ENCODE measurements at regions not wholly inside any gene's neighbourhood (a gene's known extent, or its start where the extent isn't known, plus 50 kb on each side); places are given as distances from the start of the nearest gene placed in this dataset.
A peak's percentile ranks its signal among the peaks of the same experiment; 100 is the strongest.

DNA sequence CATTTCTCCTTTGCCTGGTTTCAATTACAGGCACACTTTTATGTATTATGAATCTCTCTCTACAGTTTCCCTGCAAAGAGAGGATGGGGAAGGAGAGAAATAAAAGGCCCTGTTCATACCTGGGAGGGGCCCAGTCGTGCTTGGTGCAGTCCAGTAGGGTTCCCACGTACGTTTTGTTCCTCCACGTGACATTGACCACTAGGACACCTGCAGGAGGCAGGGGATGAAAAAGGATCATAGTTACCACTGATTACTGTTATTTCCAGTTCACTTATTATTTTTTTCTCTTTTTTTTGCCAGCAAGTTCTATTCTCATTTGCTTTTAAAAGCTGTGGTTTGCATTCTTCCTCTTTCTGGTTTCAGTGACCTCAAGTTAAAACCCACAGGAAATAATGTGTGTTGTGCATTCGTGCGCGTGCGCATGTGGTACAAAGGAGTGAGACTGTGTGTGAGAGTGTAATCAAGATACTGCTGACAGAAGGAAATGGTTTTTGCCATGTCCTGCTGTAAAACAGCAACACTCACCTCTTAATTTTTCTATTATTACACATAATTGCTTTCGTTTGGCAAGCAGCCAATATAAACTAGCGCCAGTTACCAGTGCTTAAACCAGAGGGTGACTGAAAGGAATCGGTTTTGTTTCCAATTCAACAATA, 96.8 kb downstream of the ZNF608 start (continued):
- TF ChIP-seq ZNF529 (tag by site-specific recombination; IDR thresholded peaks at IDR 0.05; ENCODE audit: insufficient replicate concordance) (no peak), ZNF561 (tag by site-specific recombination; IDR thresholded peaks at IDR 0.05; ENCODE audit: borderline replicate concordance) (peak; percentile 90), KLF8 (tag by site-specific recombination; IDR thresholded peaks at IDR 0.05) (0 out of 2 replicates have a peak, but pooled peaks have one; percentile 13), ZNF549 (tag by site-specific recombination; IDR thresholded peaks at IDR 0.05) (peak; percentile 59; the same call in 1 of the 2 replicates), ZSCAN23 (tag by site-specific recombination; IDR thresholded peaks at IDR 0.05) (0 out of 2 replicates have a peak, but pooled peaks have one; percentile 71), ZNF530 (tag by site-specific recombination; IDR thresholded peaks at IDR 0.05; ENCODE audit: low read depth) (no peak), ZNF157 (tag by site-specific recombination; IDR thresholded peaks at IDR 0.05) (no peak), ZNF610 (tag by site-specific recombination; IDR thresholded peaks at IDR 0.05; ENCODE audit: borderline replicate concordance) (peak; percentile 38; the same call in 1 of the 2 replicates), ZNF585B (tag by site-specific recombination; IDR thresholded peaks at IDR 0.05) (no peak), ZNF10 (tag by site-specific recombination; IDR thresholded peaks at IDR 0.05) (peak; percentile 7; the same call in 1 of the 2 replicates), MYNN (tag by site-specific recombination; IDR thresholded peaks at IDR 0.05; ENCODE audit: borderline replicate concordance) (no peak), ZNF114 (tag by site-specific recombination; IDR thresholded peaks at IDR 0.05) (no peak), SALL2 (tag by site-specific recombination; IDR thresholded peaks at IDR 0.05; ENCODE audit: borderline replicate concordance) (no peak), KLF16 (tag by site-specific recombination; IDR thresholded peaks at IDR 0.05) (no peak), ZNF548 (tag by site-specific recombination; IDR thresholded peaks at IDR 0.05) (no peak), ZFHX2 (tag by site-specific recombination; conservative IDR thresholded peaks at IDR 0.05) (no peak), ZNF830 (tag by site-specific recombination; IDR thresholded peaks at IDR 0.05; ENCODE audit: low read depth) (no peak; the same call in 1 of the 2 replicates)
- TF ChIP-seq, protein P1, sequence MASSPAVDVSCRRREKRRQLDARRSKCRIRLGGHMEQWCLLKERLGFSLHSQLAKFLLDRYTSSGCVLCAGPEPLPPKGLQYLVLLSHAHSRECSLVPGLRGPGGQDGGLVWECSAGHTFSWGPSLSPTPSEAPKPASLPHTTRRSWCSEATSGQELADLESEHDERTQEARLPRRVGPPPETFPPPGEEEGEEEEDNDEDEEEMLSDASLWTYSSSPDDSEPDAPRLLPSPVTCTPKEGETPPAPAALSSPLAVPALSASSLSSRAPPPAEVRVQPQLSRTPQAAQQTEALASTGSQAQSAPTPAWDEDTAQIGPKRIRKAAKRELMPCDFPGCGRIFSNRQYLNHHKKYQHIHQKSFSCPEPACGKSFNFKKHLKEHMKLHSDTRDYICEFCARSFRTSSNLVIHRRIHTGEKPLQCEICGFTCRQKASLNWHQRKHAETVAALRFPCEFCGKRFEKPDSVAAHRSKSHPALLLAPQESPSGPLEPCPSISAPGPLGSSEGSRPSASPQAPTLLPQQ (tag by site-specific recombination; IDR thresholded peaks at IDR 0.05): peak; percentile 62; the same call in 1 of the 2 replicates
- TF ChIP-seq, protein P2, sequence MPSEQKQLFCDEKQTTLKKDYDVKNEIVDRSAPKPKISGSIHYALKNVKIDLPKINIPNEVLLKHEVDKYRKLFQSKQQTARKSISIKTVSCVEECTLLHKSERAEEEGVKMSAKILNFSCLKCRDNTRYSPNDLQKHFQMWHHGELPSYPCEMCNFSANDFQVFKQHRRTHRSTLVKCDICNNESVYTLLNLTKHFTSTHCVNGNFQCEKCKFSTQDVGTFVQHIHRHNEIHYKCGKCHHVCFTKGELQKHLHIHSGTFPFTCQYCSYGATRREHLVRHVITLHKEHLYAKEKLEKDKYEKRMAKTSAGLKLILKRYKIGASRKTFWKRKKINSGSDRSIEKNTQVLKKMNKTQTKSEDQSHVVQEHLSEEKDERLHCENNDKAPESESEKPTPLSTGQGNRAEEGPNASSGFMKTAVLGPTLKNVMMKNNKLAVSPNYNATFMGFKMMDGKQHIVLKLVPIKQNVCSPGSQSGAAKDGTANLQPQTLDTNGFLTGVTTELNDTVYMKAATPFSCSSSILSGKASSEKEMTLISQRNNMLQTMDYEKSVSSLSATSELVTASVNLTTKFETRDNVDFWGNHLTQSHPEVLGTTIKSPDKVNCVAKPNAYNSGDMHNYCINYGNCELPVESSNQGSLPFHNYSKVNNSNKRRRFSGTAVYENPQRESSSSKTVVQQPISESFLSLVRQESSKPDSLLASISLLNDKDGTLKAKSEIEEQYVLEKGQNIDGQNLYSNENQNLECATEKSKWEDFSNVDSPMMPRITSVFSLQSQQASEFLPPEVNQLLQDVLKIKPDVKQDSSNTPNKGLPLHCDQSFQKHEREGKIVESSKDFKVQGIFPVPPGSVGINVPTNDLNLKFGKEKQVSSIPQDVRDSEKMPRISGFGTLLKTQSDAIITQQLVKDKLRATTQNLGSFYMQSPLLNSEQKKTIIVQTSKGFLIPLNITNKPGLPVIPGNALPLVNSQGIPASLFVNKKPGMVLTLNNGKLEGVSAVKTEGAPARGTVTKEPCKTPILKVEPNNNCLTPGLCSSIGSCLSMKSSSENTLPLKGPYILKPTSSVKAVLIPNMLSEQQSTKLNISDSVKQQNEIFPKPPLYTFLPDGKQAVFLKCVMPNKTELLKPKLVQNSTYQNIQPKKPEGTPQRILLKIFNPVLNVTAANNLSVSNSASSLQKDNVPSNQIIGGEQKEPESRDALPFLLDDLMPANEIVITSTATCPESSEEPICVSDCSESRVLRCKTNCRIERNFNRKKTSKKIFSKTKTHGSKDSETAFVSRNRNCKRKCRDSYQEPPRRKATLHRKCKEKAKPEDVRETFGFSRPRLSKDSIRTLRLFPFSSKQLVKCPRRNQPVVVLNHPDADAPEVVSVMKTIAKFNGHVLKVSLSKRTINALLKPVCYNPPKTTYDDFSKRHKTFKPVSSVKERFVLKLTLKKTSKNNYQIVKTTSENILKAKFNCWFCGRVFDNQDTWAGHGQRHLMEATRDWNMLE (tag by site-specific recombination; conservative IDR thresholded peaks at IDR 0.05; ENCODE audit: low read depth): peak; percentile 36; the same call in 1 of the 2 replicates
- TF ChIP-seq, protein P3, sequence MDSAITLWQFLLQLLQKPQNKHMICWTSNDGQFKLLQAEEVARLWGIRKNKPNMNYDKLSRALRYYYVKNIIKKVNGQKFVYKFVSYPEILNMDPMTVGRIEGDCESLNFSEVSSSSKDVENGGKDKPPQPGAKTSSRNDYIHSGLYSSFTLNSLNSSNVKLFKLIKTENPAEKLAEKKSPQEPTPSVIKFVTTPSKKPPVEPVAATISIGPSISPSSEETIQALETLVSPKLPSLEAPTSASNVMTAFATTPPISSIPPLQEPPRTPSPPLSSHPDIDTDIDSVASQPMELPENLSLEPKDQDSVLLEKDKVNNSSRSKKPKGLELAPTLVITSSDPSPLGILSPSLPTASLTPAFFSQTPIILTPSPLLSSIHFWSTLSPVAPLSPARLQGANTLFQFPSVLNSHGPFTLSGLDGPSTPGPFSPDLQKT (IDR thresholded peaks at IDR 0.05; ENCODE audit: borderline replicate concordance, low read depth, low read length): no peak
- TF ChIP-seq, protein P4, sequence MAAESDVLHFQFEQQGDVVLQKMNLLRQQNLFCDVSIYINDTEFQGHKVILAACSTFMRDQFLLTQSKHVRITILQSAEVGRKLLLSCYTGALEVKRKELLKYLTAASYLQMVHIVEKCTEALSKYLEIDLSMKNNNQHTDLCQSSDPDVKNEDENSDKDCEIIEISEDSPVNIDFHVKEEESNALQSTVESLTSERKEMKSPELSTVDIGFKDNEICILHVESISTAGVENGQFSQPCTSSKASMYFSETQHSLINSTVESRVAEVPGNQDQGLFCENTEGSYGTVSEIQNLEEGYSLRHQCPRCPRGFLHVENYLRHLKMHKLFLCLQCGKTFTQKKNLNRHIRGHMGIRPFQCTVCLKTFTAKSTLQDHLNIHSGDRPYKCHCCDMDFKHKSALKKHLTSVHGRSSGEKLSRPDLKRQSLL (tag by site-specific recombination; IDR thresholded peaks at IDR 0.05): peak; percentile 48; the same call in 1 of the 2 replicates
- TF ChIP-seq, protein P5, sequence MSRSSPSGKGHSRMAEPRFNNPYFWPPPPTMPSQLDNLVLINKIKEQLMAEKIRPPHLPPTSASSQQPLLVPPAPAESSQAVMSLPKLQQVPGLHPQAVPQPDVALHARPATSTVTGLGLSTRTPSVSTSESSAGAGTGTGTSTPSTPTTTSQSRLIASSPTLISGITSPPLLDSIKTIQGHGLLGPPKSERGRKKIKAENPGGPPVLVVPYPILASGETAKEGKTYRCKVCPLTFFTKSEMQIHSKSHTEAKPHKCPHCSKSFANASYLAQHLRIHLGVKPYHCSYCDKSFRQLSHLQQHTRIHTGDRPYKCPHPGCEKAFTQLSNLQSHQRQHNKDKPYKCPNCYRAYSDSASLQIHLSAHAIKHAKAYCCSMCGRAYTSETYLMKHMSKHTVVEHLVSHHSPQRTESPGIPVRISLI (tag by site-specific recombination; IDR thresholded peaks at IDR 0.05): 0 out of 2 replicates have a peak, but pooled peaks have one; percentile 48
- TF ChIP-seq, protein P6, sequence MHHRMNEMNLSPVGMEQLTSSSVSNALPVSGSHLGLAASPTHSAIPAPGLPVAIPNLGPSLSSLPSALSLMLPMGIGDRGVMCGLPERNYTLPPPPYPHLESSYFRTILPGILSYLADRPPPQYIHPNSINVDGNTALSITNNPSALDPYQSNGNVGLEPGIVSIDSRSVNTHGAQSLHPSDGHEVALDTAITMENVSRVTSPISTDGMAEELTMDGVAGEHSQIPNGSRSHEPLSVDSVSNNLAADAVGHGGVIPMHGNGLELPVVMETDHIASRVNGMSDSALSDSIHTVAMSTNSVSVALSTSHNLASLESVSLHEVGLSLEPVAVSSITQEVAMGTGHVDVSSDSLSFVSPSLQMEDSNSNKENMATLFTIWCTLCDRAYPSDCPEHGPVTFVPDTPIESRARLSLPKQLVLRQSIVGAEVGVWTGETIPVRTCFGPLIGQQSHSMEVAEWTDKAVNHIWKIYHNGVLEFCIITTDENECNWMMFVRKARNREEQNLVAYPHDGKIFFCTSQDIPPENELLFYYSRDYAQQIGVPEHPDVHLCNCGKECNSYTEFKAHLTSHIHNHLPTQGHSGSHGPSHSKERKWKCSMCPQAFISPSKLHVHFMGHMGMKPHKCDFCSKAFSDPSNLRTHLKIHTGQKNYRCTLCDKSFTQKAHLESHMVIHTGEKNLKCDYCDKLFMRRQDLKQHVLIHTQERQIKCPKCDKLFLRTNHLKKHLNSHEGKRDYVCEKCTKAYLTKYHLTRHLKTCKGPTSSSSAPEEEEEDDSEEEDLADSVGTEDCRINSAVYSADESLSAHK (tag by site-specific recombination; IDR thresholded peaks at IDR 0.05): peak; percentile 61; the same call in 1 of the 2 replicates
- TF ChIP-seq, protein P7, sequence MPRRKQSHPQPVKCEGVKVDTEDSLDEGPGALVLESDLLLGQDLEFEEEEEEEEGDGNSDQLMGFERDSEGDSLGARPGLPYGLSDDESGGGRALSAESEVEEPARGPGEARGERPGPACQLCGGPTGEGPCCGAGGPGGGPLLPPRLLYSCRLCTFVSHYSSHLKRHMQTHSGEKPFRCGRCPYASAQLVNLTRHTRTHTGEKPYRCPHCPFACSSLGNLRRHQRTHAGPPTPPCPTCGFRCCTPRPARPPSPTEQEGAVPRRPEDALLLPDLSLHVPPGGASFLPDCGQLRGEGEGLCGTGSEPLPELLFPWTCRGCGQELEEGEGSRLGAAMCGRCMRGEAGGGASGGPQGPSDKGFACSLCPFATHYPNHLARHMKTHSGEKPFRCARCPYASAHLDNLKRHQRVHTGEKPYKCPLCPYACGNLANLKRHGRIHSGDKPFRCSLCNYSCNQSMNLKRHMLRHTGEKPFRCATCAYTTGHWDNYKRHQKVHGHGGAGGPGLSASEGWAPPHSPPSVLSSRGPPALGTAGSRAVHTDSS (tag by site-specific recombination; IDR thresholded peaks at IDR 0.05): no peak

All from HEK293 (cell line).